PC-3 (cell line): ENCODE measurements at regions not wholly inside any gene's neighbourhood (a gene's known extent, or its start where the extent isn't known, plus 50 kb on each side); places are given as distances from the start of the nearest gene placed in this dataset.
A peak's percentile ranks its signal among the peaks of the same experiment; 100 is the strongest.

ENCODE experiments used
- ATAC-seq: fragments of 200-7000 bp; cut with Tn5 transposase; 2 replicates; pipeline ENCODE4 v1.9.1; 2020; ENCODE audit warnings: mild to moderate bottlenecking, moderate library complexity
- BruUV-seq: library from RNA; stranded (reverse); fragments of 400-500 nt; replicated peaks from 2 replicates; lab custom pipeline; 2021; lab: Mats Ljungman, UMichigan
- CTCF ChIA-PET: fragments of 300-600 bp; sonication (Branson Sonifier 250); formaldehyde crosslinking; loops from one replicate; lab custom pipeline; 2022; ENCODE audit warnings: antibody characterized with exemption; lab: Charles Lee
- POLR2A ChIA-PET: fragments of 300-600 bp; sonication (Branson Sonifier 250); formaldehyde crosslinking; loops from one replicate; lab custom pipeline; 2022; ENCODE audit warnings: antibody characterized with exemption; ENCODE audit not compliant: unreplicated experiment; lab: Charles Lee
- DNase-seq: peaks from one replicate; pipeline ENCODE4 v3.0.0-alpha.2; 2015
- H2AFZ ChIP-seq: fragments of 300-600 bp; sonication (generic); 2 replicates; pipeline ENCODE4 v1.6.0; 2016; ENCODE audit warnings: antibody characterized with exemption, low read length
- H3F3A ChIP-seq: fragments of 300-600 bp; sonication (generic); one replicate; pipeline ENCODE4 v1.6.0; 2017; ENCODE audit warnings: antibody characterized with exemption, low read length, control low read depth, mild to moderate bottlenecking; ENCODE audit not compliant: unreplicated experiment
- H3K27ac ChIP-seq: fragments of 300-600 bp; sonication (generic); 2 replicates; pipeline ENCODE4 v1.5.1; 2016; ENCODE audit warnings: mild to moderate bottlenecking, low read length
- H3K27me3 ChIP-seq: fragments of 300-600 bp; sonication (generic); 2 replicates; pipeline ENCODE4 v1.6.1; 2016; ENCODE audit warnings: low read length, mixed read lengths
- H3K36me3 ChIP-seq: fragments of 300-600 bp; sonication (generic); 2 replicates; pipeline ENCODE4 v1.6.1; 2016; ENCODE audit warnings: low read depth, mixed run types, low read length, mixed read lengths
- H3K4me1 ChIP-seq: fragments of 300-600 bp; sonication (generic); 2 replicates; pipeline ENCODE4 v1.5.1; 2016; ENCODE audit warnings: low read length; ENCODE audit not compliant: insufficient read depth
- H3K4me2 ChIP-seq: fragments of 300-600 bp; sonication (generic); 2 replicates; pipeline ENCODE4 v1.6.0; 2016; ENCODE audit warnings: low read length
- H3K4me3 ChIP-seq: fragments of 300-600 bp; sonication (generic); 2 replicates; pipeline ENCODE4 v1.5.1; 2016; ENCODE audit warnings: mild to moderate bottlenecking, low read length, mixed read lengths
- H3K79me2 ChIP-seq: fragments of 300-600 bp; sonication (generic); 2 replicates; pipeline ENCODE4 v1.6.1; 2017; ENCODE audit warnings: low read length, mixed read lengths
- H3K9ac ChIP-seq: fragments of 300-600 bp; sonication (generic); 2 replicates; pipeline ENCODE4 v1.6.0; 2016; ENCODE audit warnings: mild to moderate bottlenecking, low read length
- H3K9me2 ChIP-seq: fragments of 300-600 bp; sonication (generic); replicated peaks from 2 replicates; pipeline ENCODE4 v1.6.1; 2016; ENCODE audit warnings: mixed run types, low read length, mixed read lengths
- H3K9me3 ChIP-seq: fragments of 300-600 bp; sonication (generic); 2 replicates; pipeline ENCODE4 v1.6.1; 2016; ENCODE audit warnings: low read length, mixed read lengths
- H4K20me1 ChIP-seq: fragments of 300-600 bp; sonication (generic); 2 replicates; pipeline ENCODE4 v1.6.1; 2016; ENCODE audit warnings: low read length, mixed read lengths
- EZH2 ChIP-seq: fragments of 300-600 bp; sonication (generic); IDR thresholded peaks from one replicate; pipeline ENCODE4 v1.6.1; 2017; ENCODE audit warnings: antibody characterized with exemption, mild to moderate bottlenecking, low read length; ENCODE audit not compliant: unreplicated experiment
- EZH2phosphoT487 ChIP-seq: fragments of 300-600 bp; sonication (generic); IDR thresholded peaks from 2 replicates; pipeline ENCODE4 v1.6.1; 2018; ENCODE audit warnings: mild to moderate bottlenecking, antibody characterized with exemption, low read length, borderline replicate concordance
- intact Hi-C: fragments of 100-400 bp; cut with micrococcal nuclease; formaldehyde crosslinking; loops from 2 replicates; pipeline ENCODE4 v1.9.0; 2023
- TF ChIP-seq, protein P1 (sequence below): fragments of 300-600 bp; sonication (generic); conservative IDR thresholded peaks from 2 replicates; pipeline ENCODE4 v1.5.1; 2017; ENCODE audit warnings: antibody characterized with exemption, low read depth, mild to moderate bottlenecking, low read length

GRCh38 chr2:14422426-14422825, 210.1 kb upstream of the LRATD1 start:
- Histone ChIP-seq H3K36me3 (no peaks in the 10 kb centered on the region), H3K27me3 (no peaks in the 10 kb centered on the region), H3K27ac (no peak overlapping the region), H3K9me2 (0 out of 2 replicates have a peak, but pooled peaks cover 4% of the 10 kb centered on the region), H3F3A (no peaks in the 10 kb centered on the region), H4K20me1 (no peaks in the 10 kb centered on the region), H3K79me2 (no peaks in the 10 kb centered on the region), H3K4me3 (no peak overlapping the region), H3K9me3 (no peaks in the 10 kb centered on the region), H2AFZ (no peak overlapping the region), H3K9ac (no peak overlapping the region), H3K4me2 (no peak overlapping the region), H3K4me1 (peaks cover 8% of the 10 kb centered on the region; the same call in 1 of the 2 replicates)
- ATAC-seq (no peak), DNase-seq (peak; percentile 10)
- TF ChIP-seq, protein P1, sequence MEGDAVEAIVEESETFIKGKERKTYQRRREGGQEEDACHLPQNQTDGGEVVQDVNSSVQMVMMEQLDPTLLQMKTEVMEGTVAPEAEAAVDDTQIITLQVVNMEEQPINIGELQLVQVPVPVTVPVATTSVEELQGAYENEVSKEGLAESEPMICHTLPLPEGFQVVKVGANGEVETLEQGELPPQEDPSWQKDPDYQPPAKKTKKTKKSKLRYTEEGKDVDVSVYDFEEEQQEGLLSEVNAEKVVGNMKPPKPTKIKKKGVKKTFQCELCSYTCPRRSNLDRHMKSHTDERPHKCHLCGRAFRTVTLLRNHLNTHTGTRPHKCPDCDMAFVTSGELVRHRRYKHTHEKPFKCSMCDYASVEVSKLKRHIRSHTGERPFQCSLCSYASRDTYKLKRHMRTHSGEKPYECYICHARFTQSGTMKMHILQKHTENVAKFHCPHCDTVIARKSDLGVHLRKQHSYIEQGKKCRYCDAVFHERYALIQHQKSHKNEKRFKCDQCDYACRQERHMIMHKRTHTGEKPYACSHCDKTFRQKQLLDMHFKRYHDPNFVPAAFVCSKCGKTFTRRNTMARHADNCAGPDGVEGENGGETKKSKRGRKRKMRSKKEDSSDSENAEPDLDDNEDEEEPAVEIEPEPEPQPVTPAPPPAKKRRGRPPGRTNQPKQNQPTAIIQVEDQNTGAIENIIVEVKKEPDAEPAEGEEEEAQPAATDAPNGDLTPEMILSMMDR = no peak
- no peak for TF ChIP-seq EZH2phosphoT487
- TF ChIP-seq EZH2 = no peak
- intact Hi-C loops = no loop called here
- BruUV-seq = no TSS peak
- POLR2A ChIA-PET = no interaction called here
- CTCF ChIA-PET = no interaction called here

DNA sequence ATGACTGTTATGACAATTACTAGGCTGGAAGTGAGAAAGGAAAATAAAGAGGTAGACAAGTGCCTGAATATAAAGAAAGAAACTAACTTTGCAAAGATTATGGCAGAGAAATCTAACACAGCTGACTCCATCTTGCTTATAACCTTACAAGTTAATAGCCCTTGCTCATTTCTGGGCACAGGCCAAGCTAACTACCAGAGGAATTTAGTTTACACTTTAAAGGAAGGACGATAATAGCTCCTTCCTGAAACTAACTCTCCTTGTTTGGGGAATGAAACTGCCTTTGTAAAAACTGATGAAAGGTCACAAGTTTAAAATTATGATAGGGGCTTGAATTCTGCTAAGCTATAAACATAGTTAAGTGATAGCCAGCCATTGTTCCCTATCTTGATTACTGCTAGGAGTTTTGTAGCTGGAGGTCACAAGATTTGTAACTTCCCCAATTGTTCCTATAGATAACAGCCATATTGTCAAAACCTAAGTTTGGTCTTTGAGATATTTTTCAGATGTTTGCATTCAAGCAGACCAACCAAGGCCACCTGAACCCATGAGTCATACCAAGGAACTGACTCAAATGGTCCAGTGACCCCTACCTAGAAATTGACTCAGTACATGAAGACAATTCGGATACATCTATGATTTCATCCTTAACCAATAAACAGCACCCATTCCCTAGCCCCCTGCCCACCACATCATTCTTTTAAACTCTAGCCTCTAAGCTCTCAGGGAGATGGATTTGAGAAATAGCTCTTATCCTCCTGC, 209.2 kb upstream of the LRATD1 start:
- CTCF ChIA-PET = no interaction called here
- Histone ChIP-seq H3K27me3 (no peaks in the 10 kb centered on the region), H2AFZ (peak overlapping the region; percentile 37; the same call in 1 of the 2 replicates), H3K27ac (no peak overlapping the region), H3K4me2 (no peak overlapping the region), H4K20me1 (no peaks in the 10 kb centered on the region), H3K9ac (no peak overlapping the region), H3K36me3 (no peaks in the 10 kb centered on the region), H3K4me3 (no peak overlapping the region), H3K79me2 (no peaks in the 10 kb centered on the region), H3K9me2 (0 out of 2 replicates have a peak, but pooled peaks cover 4% of the 10 kb centered on the region), H3F3A (no peaks in the 10 kb centered on the region), H3K9me3 (no peaks in the 10 kb centered on the region), H3K4me1 (peaks cover 8% of the 10 kb centered on the region; the same call in 1 of the 2 replicates)
- no TSS peak for BruUV-seq
- TF ChIP-seq, protein P1 = no peak
- TF ChIP-seq EZH2phosphoT487 (no peak), EZH2 (no peak)
- POLR2A ChIA-PET = no interaction called here
- DNase-seq (peak; percentile 8), ATAC-seq (no peak)
- intact Hi-C loops = no loop called here
